ENCODE measurements at regions not wholly inside any gene's neighbourhood (a gene's known extent, or its start where the extent isn't known, plus 50 kb on each side); places are given as distances from the start of the nearest gene placed in this dataset.
A peak's percentile ranks its signal among the peaks of the same experiment; 100 is the strongest.

DNA sequence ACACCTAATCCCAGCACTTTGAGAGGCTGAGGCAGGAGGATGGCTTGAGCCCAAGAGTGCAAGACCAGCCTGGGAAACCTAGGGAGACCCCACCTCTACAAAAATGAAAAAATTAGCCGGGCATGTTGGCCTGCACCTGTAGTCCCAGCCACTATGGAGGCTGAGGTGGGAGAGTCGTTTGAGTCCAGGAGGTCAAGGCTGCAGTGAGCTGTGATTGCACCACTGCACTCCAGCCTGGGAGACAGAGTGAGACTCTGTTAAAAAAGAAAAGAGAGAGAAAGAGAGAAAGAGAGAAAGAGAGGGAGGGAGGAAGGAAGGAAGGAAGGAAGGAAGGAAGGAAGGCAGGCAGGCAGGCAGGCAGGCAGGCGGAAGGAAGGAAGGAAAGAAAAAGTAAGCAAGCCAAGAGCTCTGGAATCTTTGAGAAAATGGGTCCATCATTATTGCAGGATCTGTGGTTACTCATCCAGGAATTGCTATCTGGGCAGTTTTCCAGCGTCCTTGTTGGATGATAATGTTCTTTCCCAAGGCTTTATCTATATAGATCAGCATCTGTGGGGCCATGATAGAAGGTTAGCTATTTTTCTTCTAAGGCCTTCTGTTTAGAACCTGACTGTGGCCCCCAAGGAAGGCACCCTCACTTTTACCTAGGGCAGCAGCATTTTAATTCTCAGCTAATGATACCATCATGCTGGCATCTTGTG, 533.2 kb upstream of the CDH5 start:
- DNase-seq: peak; percentile 59
- H3K27ac ChIP-seq (ENCODE audit: low read length): no peak overlapping the region
- no peaks in the 10 kb centered on the region for H3K9me3 ChIP-seq (replicated peaks; ENCODE audit: control insufficient read depth, low read depth, low read length)
- WGBS (ENCODE audit: insufficient coverage): 63% methylated on average over 3 of the region's 4 CpGs
- no peak overlapping the region for H3K4me3 ChIP-seq (ENCODE audit: low read length)
- no peaks in the 10 kb centered on the region for H3K27me3 ChIP-seq (ENCODE audit: control insufficient read depth, insufficient read depth, low read length)
- H3K36me3 ChIP-seq (ENCODE audit: control insufficient read depth, insufficient read depth, low read length): no peaks in the 10 kb centered on the region
- no peaks in the 10 kb centered on the region for H3K4me1 ChIP-seq (ENCODE audit: control insufficient read depth, insufficient read depth, low read length)

DNA sequence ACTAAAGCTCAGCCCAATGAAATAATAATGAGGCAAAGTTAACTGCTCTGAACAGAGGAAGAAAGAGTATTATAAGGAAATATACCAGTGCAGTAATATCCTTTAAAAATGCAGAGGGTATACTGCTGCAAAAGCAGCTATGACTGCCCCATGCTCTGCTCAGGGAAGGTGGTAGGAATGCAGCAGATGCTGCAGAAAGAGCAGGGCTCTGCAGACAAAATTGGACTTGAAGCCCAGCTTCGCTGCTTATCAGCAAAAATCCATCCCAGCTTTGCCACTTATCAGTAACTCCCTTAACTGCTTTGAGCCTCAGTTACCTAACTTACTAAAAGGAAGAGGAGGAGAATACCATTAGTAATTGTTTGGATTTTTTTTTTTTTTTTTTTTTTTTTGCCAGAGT, 533.8 kb upstream of the CDH5 start:
- H3K27me3 ChIP-seq (ENCODE audit: control insufficient read depth, insufficient read depth, low read length): no peaks in the 10 kb centered on the region
- DNase-seq: no peak
- WGBS (ENCODE audit: insufficient coverage): no CpG with 5 or more reads among the region's 1 CpG
- no peak overlapping the region for H3K27ac ChIP-seq (ENCODE audit: low read length)
- no peaks in the 10 kb centered on the region for H3K4me1 ChIP-seq (ENCODE audit: control insufficient read depth, insufficient read depth, low read length)
- H3K4me3 ChIP-seq (ENCODE audit: low read length): no peak overlapping the region
- H3K36me3 ChIP-seq (ENCODE audit: control insufficient read depth, insufficient read depth, low read length): no peaks in the 10 kb centered on the region
- H3K9me3 ChIP-seq (replicated peaks; ENCODE audit: control insufficient read depth, low read depth, low read length): no peaks in the 10 kb centered on the region

GRCh38 chr16:65831903-65832666, 534.4 kb upstream of the CDH5 start:
- WGBS (ENCODE audit: insufficient coverage): 100% methylated on average over 2 of the region's 4 CpGs
- Histone ChIP-seq H3K27ac (ENCODE audit: low read length) (no peak overlapping the region), H3K4me1 (ENCODE audit: control insufficient read depth, insufficient read depth, low read length) (no peaks in the 10 kb centered on the region), H3K4me3 (ENCODE audit: low read length) (no peak overlapping the region), H3K27me3 (ENCODE audit: control insufficient read depth, insufficient read depth, low read length) (no peaks in the 10 kb centered on the region), H3K36me3 (ENCODE audit: control insufficient read depth, insufficient read depth, low read length) (no peaks in the 10 kb centered on the region), H3K9me3 (replicated peaks; ENCODE audit: control insufficient read depth, low read depth, low read length) (no peaks in the 10 kb centered on the region)
- DNase-seq: no peak

DNA sequence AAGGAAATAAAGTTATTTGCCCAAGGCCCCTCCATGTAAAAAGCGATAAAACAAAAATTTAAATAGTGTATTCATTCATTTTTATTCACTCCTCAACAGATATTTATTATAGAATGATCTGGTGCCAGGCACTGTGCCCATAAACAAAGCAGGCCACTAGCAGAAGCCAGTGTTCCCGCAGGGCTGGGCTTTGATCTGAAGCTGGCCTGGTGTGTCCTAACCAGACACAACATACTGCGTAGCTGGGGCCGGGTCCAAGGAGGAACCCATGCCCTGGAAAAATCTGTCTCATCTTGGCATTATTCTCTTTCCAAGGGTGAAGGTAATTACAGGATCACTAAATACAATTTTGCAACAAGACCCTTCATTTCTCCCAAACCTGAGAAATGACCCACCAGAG, 537.4 kb upstream of the CDH5 start:
- no peak for DNase-seq
- no peaks in the 10 kb centered on the region for H3K36me3 ChIP-seq (ENCODE audit: control insufficient read depth, insufficient read depth, low read length)
- no peaks in the 10 kb centered on the region for H3K27me3 ChIP-seq (ENCODE audit: control insufficient read depth, insufficient read depth, low read length)
- H3K27ac ChIP-seq (ENCODE audit: low read length): no peak overlapping the region
- WGBS (ENCODE audit: insufficient coverage): no CpG with 5 or more reads among the region's 4 CpGs
- no peak overlapping the region for H3K4me3 ChIP-seq (ENCODE audit: low read length)
- no peaks in the 10 kb centered on the region for H3K9me3 ChIP-seq (replicated peaks; ENCODE audit: control insufficient read depth, low read depth, low read length)
- H3K4me1 ChIP-seq (ENCODE audit: control insufficient read depth, insufficient read depth, low read length): no peaks in the 10 kb centered on the region

DNA sequence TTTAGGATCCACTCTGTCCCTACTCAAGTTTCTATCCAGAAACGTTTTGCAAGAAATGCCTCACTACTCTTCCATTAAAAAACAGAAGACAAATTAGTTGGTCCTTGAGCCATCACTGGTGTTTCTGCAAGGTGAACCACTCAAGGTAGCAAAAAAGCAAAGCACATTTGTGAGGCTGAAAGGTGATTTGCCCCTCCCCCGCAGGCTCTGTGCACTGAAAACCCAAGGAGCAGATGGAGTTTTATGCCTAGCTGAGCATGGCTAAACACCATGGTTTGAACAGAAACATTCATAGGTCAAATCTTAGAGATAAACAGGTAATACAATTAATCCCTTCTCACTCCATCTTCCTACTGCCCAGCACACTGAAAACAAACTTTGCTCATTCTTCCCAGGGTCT, 538.2 kb upstream of the CDH5 start:
- DNase-seq: no peak
- H3K4me3 ChIP-seq (ENCODE audit: low read length): no peak overlapping the region
- no peaks in the 10 kb centered on the region for H3K36me3 ChIP-seq (ENCODE audit: control insufficient read depth, insufficient read depth, low read length)
- H3K27ac ChIP-seq (ENCODE audit: low read length): no peak overlapping the region
- 67% methylated on average over 1 of the region's 2 CpGs for WGBS (ENCODE audit: insufficient coverage)
- H3K9me3 ChIP-seq (replicated peaks; ENCODE audit: control insufficient read depth, low read depth, low read length): no peaks in the 10 kb centered on the region
- H3K4me1 ChIP-seq (ENCODE audit: control insufficient read depth, insufficient read depth, low read length): no peaks in the 10 kb centered on the region
- H3K27me3 ChIP-seq (ENCODE audit: control insufficient read depth, insufficient read depth, low read length): no peaks in the 10 kb centered on the region

DNA sequence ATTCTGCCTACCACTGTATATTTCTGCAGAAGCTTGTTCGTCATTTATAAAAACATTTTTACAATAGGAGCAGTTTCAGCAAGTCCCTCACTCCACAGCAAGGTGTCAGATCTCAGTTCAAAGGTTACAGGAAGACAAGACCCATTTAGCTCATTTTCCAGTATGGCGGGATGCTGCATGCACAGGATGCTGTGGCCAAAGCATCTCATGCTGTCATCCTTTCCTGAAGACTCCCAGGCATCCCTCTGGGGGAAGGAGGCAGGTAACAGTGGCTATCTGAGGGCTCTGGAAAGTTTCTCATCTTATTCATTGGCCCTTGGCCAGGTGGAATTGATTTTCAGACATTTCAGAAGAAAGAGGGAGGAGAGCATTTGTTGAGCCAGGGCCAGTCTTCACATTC, 539.3 kb upstream of the CDH5 start:
- Histone ChIP-seq H3K27me3 (ENCODE audit: control insufficient read depth, insufficient read depth, low read length) (no peaks in the 10 kb centered on the region), H3K4me3 (ENCODE audit: low read length) (no peak overlapping the region), H3K9me3 (replicated peaks; ENCODE audit: control insufficient read depth, low read depth, low read length) (no peaks in the 10 kb centered on the region), H3K27ac (ENCODE audit: low read length) (no peak overlapping the region), H3K4me1 (ENCODE audit: control insufficient read depth, insufficient read depth, low read length) (no peaks in the 10 kb centered on the region), H3K36me3 (ENCODE audit: control insufficient read depth, insufficient read depth, low read length) (no peaks in the 10 kb centered on the region)
- 80% methylated on average over 1 of the region's 2 CpGs for WGBS (ENCODE audit: insufficient coverage)
- DNase-seq: no peak

DNA sequence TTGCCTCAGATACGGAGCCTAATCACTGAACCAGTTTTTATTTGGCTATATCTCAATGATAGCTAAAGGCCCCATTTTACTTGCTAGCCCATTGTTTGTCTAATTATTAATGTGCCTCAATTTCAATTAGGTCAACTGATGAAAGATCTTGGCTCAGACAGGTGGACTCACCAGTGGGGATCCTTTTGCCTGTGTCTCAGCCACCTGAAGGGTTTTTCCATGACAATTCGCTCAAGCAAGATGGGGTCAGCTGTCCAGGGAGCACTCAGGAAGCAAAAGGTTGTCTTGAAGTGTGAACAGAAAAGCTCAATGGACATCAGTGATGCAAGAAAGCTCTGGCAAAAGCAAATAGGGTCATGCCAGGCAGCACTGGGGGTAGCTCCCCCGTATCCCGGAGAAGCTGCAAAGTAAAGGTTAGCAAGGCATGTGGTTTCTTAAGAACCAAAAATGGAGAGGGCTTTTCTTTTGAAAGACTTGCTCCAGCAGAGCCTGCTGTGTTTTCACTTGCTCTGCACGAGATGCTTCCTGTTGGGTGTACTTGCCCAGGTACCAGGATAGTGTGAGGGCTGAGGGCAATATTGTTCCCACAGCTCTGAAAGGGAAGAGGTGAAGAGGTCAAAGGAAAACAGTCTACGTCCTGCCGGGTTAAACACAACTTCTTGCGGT, 541.2 kb upstream of the CDH5 start:
- no peaks in the 10 kb centered on the region for H3K36me3 ChIP-seq (ENCODE audit: control insufficient read depth, insufficient read depth, low read length)
- no peak for DNase-seq
- H3K27me3 ChIP-seq (ENCODE audit: control insufficient read depth, insufficient read depth, low read length): no peaks in the 10 kb centered on the region
- 68% methylated on average over 6 of the region's 8 CpGs for WGBS (ENCODE audit: insufficient coverage)
- H3K9me3 ChIP-seq (replicated peaks; ENCODE audit: control insufficient read depth, low read depth, low read length): no peaks in the 10 kb centered on the region
- no peak overlapping the region for H3K4me3 ChIP-seq (ENCODE audit: low read length)
- no peak overlapping the region for H3K27ac ChIP-seq (ENCODE audit: low read length)
- no peaks in the 10 kb centered on the region for H3K4me1 ChIP-seq (ENCODE audit: control insufficient read depth, insufficient read depth, low read length)

GRCh38 chr16:65822148-65822547, 544.3 kb upstream of the CDH5 start:
- no CpG with 5 or more reads among the region's 2 CpGs for WGBS (ENCODE audit: insufficient coverage)
- Histone ChIP-seq H3K27ac (ENCODE audit: low read length) (no peak overlapping the region), H3K4me1 (ENCODE audit: control insufficient read depth, insufficient read depth, low read length) (no peaks in the 10 kb centered on the region), H3K27me3 (ENCODE audit: control insufficient read depth, insufficient read depth, low read length) (no peaks in the 10 kb centered on the region), H3K9me3 (replicated peaks; ENCODE audit: control insufficient read depth, low read depth, low read length) (no peaks in the 10 kb centered on the region), H3K36me3 (ENCODE audit: control insufficient read depth, insufficient read depth, low read length) (no peaks in the 10 kb centered on the region), H3K4me3 (ENCODE audit: low read length) (no peak overlapping the region)
- DNase-seq: no peak

DNA sequence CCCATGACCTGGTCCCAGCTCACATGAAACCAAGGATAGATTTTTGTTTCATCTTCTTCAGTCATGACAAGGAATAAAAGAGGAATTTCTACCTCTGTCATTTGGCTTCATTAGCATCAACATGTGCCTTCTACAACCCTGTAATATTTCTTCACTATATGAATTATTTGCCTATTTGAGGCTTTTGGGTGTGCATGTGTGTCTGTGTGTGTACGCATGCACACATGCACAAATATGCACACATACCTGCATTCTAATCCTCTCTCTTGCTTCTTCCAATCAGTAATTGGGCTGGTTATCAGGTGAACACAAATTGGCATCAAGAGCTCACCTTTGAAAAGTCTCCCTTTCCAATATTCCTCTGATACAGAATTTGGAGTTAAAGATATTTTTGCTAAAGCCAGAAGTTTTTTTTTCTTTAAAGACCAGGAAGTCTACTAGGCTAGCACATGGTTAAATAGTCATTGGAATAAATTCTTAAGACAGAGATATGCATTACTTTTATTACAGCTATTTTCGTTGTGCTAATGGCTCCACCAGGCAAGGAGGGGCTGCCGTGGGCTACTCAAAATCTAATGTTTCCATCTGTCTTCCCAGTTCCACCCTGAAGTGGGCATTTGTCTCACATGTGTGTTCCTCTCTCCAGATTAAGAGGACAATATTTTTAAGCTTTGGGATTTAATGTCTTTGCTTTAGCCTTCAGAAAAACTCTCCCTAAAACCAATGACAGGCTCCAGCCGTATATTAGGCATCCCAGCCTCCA, 547.2 kb upstream of the CDH5 start:
- no peaks in the 10 kb centered on the region for H3K36me3 ChIP-seq (ENCODE audit: control insufficient read depth, insufficient read depth, low read length)
- no peak overlapping the region for H3K4me3 ChIP-seq (ENCODE audit: low read length)
- no CpG with 5 or more reads among the region's 4 CpGs for WGBS (ENCODE audit: insufficient coverage)
- H3K27ac ChIP-seq (ENCODE audit: low read length): no peak overlapping the region
- H3K4me1 ChIP-seq (ENCODE audit: control insufficient read depth, insufficient read depth, low read length): no peaks in the 10 kb centered on the region
- no peaks in the 10 kb centered on the region for H3K27me3 ChIP-seq (ENCODE audit: control insufficient read depth, insufficient read depth, low read length)
- DNase-seq: peak; percentile 11
- H3K9me3 ChIP-seq (replicated peaks; ENCODE audit: control insufficient read depth, low read depth, low read length): no peaks in the 10 kb centered on the region

- H3K27me3 ChIP-seq (ENCODE audit: control insufficient read depth, insufficient read depth, low read length): no peaks in the 10 kb centered on the region
- no peaks in the 10 kb centered on the region for H3K36me3 ChIP-seq (ENCODE audit: control insufficient read depth, insufficient read depth, low read length)
- no CpG with 5 or more reads among the region's 2 CpGs for WGBS (ENCODE audit: insufficient coverage)
- no peak overlapping the region for H3K27ac ChIP-seq (ENCODE audit: low read length)
- no peaks in the 10 kb centered on the region for H3K9me3 ChIP-seq (replicated peaks; ENCODE audit: control insufficient read depth, low read depth, low read length)
- H3K4me1 ChIP-seq (ENCODE audit: control insufficient read depth, insufficient read depth, low read length): peaks cover 3% of the 10 kb centered on the region
- no peak overlapping the region for H3K4me3 ChIP-seq (ENCODE audit: low read length)
- no peak for DNase-seq
These were observed 548.7 kb upstream of the CDH5 start for GRCh38 chr16:65817799-65818198.

Measured in muscle of leg (tissue), 3 donors.